Endothelial cell of umbilical vein (primary cell): ENCODE measurements at regions not wholly inside any gene's neighbourhood (a gene's known extent, or its start where the extent isn't known, plus 50 kb on each side); places are given as distances from the start of the nearest gene placed in this dataset.

Source experiments
- BruUV-seq: library from RNA; stranded (reverse); fragments of 400-500 nt; replicated peaks from 2 replicates; lab custom pipeline; 2021; lab: Mats Ljungman, UMichigan
- CTCF ChIA-PET: fragments of 300-600, 350-600 bp; sonication (Branson Sonifier 250); formaldehyde crosslinking; loops from one replicate; lab custom pipeline; 2021; ENCODE audit warnings: antibody characterized with exemption, inconsistent platforms; lab: Charles Lee
- POLR2A ChIA-PET: fragments of 300-600, 350-600 bp; sonication (Branson Sonifier 250); formaldehyde crosslinking; loops from one replicate; lab custom pipeline; 2021; ENCODE audit warnings: antibody characterized with exemption, inconsistent platforms; lab: Charles Lee
- DNase-seq: peaks from one replicate; pipeline ENCODE4 v3.0.0-alpha.2; 2011; ENCODE audit warnings: low read depth, low spot score
- FAIRE-seq: peaks from 2 replicates; lab custom pipeline; 2011; peaks lifted over from hg19 to GRCh38; lab: Jason Lieb, UNC
- H2AFZ ChIP-seq: 2 replicates; pipeline ENCODE4 v1.6.0; 2012; ENCODE audit warnings: low read depth, low read length, control low read depth, inconsistent platforms
- H3K27ac ChIP-seq: 2 replicates; pipeline ENCODE4 v1.5.1; 2011; ENCODE audit warnings: low read depth, mild to moderate bottlenecking, control low read depth, low read length, moderate library complexity; ENCODE audit not compliant: insufficient read depth
- H3K27me3 ChIP-seq, 2 experiments: 2 replicates each; pipeline versions ENCODE4 v1.6.0 to v1.6.1; 2011; ENCODE audit warnings: low read length in 2 of 2, mixed read lengths in 1 of 2; ENCODE audit not compliant: control insufficient read depth in 2 of 2, insufficient read depth in 2 of 2
- H3K36me3 ChIP-seq, 2 experiments: 2 replicates in 1 of 2; 3 replicates in 1 of 2; pipeline ENCODE4 v1.5.1; 2011; ENCODE audit warnings: low read length in 2 of 2, mild to moderate bottlenecking in 1 of 2, moderate library complexity in 1 of 2; ENCODE audit not compliant: control insufficient read depth in 2 of 2, insufficient read depth in 2 of 2; ENCODE audit errors: extremely low read depth in 1 of 2
- H3K4me1 ChIP-seq: 3 replicates; pipeline ENCODE4 v1.5.1; 2011; ENCODE audit warnings: mild to moderate bottlenecking, low read length; ENCODE audit not compliant: control insufficient read depth, insufficient read depth; ENCODE audit errors: extremely low read depth
- H3K4me2 ChIP-seq: 2 replicates; pipeline ENCODE4 v1.6.1; 2011; ENCODE audit warnings: low read length, control low read depth, mixed read lengths; ENCODE audit not compliant: insufficient read depth
- H3K4me3 ChIP-seq, 3 experiments: fragments of 200-600 bp in 1 of 3; sonication (generic), shearing (Covaris generic) in 1 of 3; replicated peaks in 1 of 3; 2 replicates each; pipeline ENCODE4 v1.5.1; 2011 to 2016; ENCODE audit warnings: control low read depth in 3 of 3, low read length in 3 of 3, mild to moderate bottlenecking in 2 of 3, inconsistent platforms in 1 of 3, low read depth in 1 of 3, moderate library complexity in 1 of 3; ENCODE audit not compliant: insufficient read depth in 1 of 3
- H3K79me2 ChIP-seq: 2 replicates; pipeline ENCODE4 v1.6.0; 2012; ENCODE audit warnings: low read length, inconsistent platforms; ENCODE audit not compliant: control insufficient read depth, insufficient read depth
- H3K9ac ChIP-seq: replicated peaks from 2 replicates; pipeline ENCODE3; 2011; ENCODE audit warnings: low read length, control low read depth; ENCODE audit not compliant: insufficient read depth; ENCODE audit errors: extremely low read depth
- H3K9me1 ChIP-seq: replicated peaks from 3 replicates; pipeline ENCODE4 v1.6.0; 2011; ENCODE audit warnings: mild to moderate bottlenecking, low read length; ENCODE audit not compliant: control insufficient read depth, insufficient read depth; ENCODE audit errors: extremely low read depth
- H3K9me3 ChIP-seq: replicated peaks from 2 replicates; pipeline ENCODE4 v1.5.1; 2012; ENCODE audit warnings: low read length, inconsistent platforms; ENCODE audit not compliant: control insufficient read depth, insufficient read depth
- H4K20me1 ChIP-seq: replicated peaks from 2 replicates; pipeline ENCODE3; 2011; ENCODE audit warnings: mild to moderate bottlenecking, low read length; ENCODE audit not compliant: control insufficient read depth, insufficient read depth; ENCODE audit errors: extremely low read depth
- CTCF ChIP-seq, 2 donors: IDR thresholded peaks; 1 replicate in 1 of 2; 2 replicates in 1 of 2; pipeline ENCODE4 v1.5.1; 2011; ENCODE audit warnings: low read length in 2 of 2, mild to moderate bottlenecking in 2 of 2, moderate library complexity in 2 of 2, control low read depth in 1 of 2, inconsistent platforms in 1 of 2, low read depth in 1 of 2; ENCODE audit not compliant: insufficient read depth in 1 of 2; ENCODE audit errors: extremely low read depth in 1 of 2
- EZH2 ChIP-seq: IDR thresholded peaks from 2 replicates; pipeline ENCODE4 v1.6.1; 2012; ENCODE audit warnings: borderline replicate concordance, low read depth, mild to moderate bottlenecking, moderate library complexity, low read length, inconsistent platforms; ENCODE audit not compliant: severe bottlenecking
- FOS ChIP-seq: IDR thresholded peaks from 2 replicates; pipeline ENCODE4 v1.6.1; 2011; ENCODE audit warnings: mild to moderate bottlenecking, low read length, moderate library complexity, borderline replicate concordance; ENCODE audit not compliant: insufficient read depth
- GATA2 ChIP-seq: IDR thresholded peaks from 2 replicates; pipeline ENCODE4 v1.7.0; 2011; ENCODE audit warnings: low read depth, mild to moderate bottlenecking, moderate library complexity, mixed read lengths, low read length; ENCODE audit not compliant: insufficient read length, insufficient read depth
- JUN ChIP-seq: IDR thresholded peaks from 2 replicates; pipeline ENCODE4 v1.6.1; 2011; ENCODE audit warnings: borderline replicate concordance, low read depth; ENCODE audit not compliant: insufficient read length, insufficient read depth
- MYC ChIP-seq: IDR thresholded peaks from one replicate; pipeline ENCODE4 v1.6.1; 2011; ENCODE audit warnings: mild to moderate bottlenecking, low read depth, low read length
- POLR2A ChIP-seq: IDR thresholded peaks from 2 replicates; pipeline ENCODE4 v1.6.1; 2012; ENCODE audit warnings: low read depth, mild to moderate bottlenecking, control low read depth, low read length
- POLR2AphosphoS5 ChIP-seq: IDR thresholded peaks from 2 replicates; pipeline ENCODE4 v1.6.1; 2012; ENCODE audit warnings: low read depth, mild to moderate bottlenecking, control low read depth, low read length, moderate library complexity; ENCODE audit not compliant: insufficient read depth
- dilution Hi-C: fragments of 300-500 bp; cut with MboI; formaldehyde crosslinking; loops from one replicate; pipeline ENCODE4 v1.15.0; 2019; ENCODE audit warnings: low sequenced_read_pairs; ENCODE audit not compliant: extremely low pct_ligation_motif_present
- intact Hi-C: fragments of 100-400 bp; cut with micrococcal nuclease; formaldehyde crosslinking; loops from one replicate; pipeline ENCODE4 v1.10.0; 2022
- TF ChIP-seq, protein P1 (sequence below): IDR thresholded peaks from 2 replicates; pipeline ENCODE4 v1.6.1; 2011; ENCODE audit not compliant: insufficient read depth, insufficient read length

- ChIA-PET CTCF (no interaction called here), POLR2A (no interaction called here)
- no peak overlapping the region for H3K4me3 ChIP-seq
- no peaks in the 10 kb centered on the region for H3K27me3 ChIP-seq
- dilution Hi-C loops: no loop called here
- H4K20me1 ChIP-seq: no peaks in the 10 kb centered on the region
- H3K9ac ChIP-seq: no peak overlapping the region
- DNase-seq (no peak), FAIRE-seq (no peak)
- intact Hi-C loops: no loop called here
- H2AFZ ChIP-seq: no peak overlapping the region
- no peaks in the 10 kb centered on the region for H3K36me3 ChIP-seq
- H3K9me1 ChIP-seq: no peaks in the 10 kb centered on the region
- H3K4me1 ChIP-seq: peaks cover 4% of the 10 kb centered on the region
- no peak overlapping the region for H3K4me2 ChIP-seq
- TF ChIP-seq POLR2AphosphoS5 (no peak), GATA2 (no peak), FOS (no peak), EZH2 (no peak), CTCF (IDR thresholded peaks at IDR 0.05; ENCODE audit: extremely low read depth in 1 of 2, insufficient read depth in 1 of 2, low read depth in 1 of 2, low read length in 2 of 2) (no peak), JUN (no peak), POLR2A (no peak), MYC (no peak)
- TF ChIP-seq, protein P1, sequence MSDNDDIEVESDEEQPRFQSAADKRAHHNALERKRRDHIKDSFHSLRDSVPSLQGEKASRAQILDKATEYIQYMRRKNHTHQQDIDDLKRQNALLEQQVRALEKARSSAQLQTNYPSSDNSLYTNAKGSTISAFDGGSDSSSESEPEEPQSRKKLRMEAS: no peak
- H3K9me3 ChIP-seq: no peaks in the 10 kb centered on the region
- H3K27ac ChIP-seq: no peak overlapping the region
- no TSS peak for BruUV-seq
- no peaks in the 10 kb centered on the region for H3K79me2 ChIP-seq
Observed at GRCh38 chr3:194080436-194080835, 55.5 kb upstream of the HES1 start.
